Skeletal muscle cell (primary cell): ENCODE measurements at regions not wholly inside any gene's neighbourhood (a gene's known extent, or its start where the extent isn't known, plus 50 kb on each side); places are given as distances from the start of the nearest gene placed in this dataset.

Experiments
- DNase-seq: peaks from one replicate; pipeline ENCODE4 v3.0.0-alpha.2; 2010; ENCODE audit warnings: low read depth
- H3K4me3 ChIP-seq: 2 replicates; pipeline ENCODE4 v1.5.1; 2011; ENCODE audit warnings: low read depth, mild to moderate bottlenecking, control low read depth, low read length, moderate library complexity

- no peak for DNase-seq
- no peak overlapping the region for H3K4me3 ChIP-seq
These were observed 358.8 kb downstream of the CMPK2 start for GRCh38 chr2:6506859-6507258.

- DNase-seq: no peak
- no peak overlapping the region for H3K4me3 ChIP-seq
These were observed 355.2 kb downstream of the CMPK2 start for GRCh38 chr2:6510532-6510931.

GRCh38 chr2:6512589-6512988 is 353.1 kb downstream of the CMPK2 start:
- no peak for DNase-seq
- H3K4me3 ChIP-seq: no peak overlapping the region

GRCh38 chr2:6516674-6517073 is 349.0 kb downstream of the CMPK2 start:
- H3K4me3 ChIP-seq: no peak overlapping the region

DNA sequence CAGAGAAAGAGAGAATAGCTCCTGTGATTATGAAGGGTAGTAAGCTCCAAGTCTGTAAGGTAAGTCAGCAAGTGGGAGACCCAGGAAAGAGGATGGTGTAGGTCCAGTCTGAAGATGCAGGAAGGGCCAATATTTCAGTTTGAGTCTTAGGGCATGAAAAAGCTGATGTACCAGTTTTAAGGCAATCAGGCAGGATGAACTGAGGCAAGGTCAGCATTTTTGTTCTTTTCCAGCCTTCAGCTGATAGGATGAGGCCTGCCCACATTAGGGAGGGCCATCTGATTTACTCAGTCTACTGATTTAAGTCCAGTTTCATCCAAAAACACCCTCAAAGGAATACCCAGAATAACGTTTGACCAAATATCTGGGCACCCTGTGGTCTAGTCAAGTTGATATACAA is 347.3 kb downstream of the CMPK2 start:
- no peak for DNase-seq

More at GRCh38 chr2:6516674-6517073, 349.0 kb downstream of the CMPK2 start:
- DNase-seq: no peak

DNA sequence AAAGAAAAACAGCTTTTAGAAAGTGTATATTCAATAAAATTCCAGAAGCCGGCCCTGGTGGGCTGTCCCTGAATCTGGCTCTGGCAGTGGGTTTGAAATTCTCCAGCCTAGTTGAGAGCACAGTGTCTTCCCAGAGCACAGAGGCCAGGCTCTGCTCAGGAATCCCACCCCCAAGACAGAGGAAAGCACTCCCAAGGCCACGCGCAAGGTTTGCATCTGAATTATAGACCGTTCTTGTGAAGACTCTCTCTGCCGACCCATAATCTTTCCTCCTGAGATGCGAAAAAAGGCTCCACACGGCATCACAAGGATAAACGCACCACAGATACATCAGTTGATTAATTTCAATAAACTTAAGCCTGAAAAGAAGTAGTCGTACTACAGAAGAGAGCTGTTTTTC is 342.2 kb downstream of the CMPK2 start:
- DNase-seq: no peak
- no peak overlapping the region for H3K4me3 ChIP-seq

More for the DNA sequence above, 347.3 kb downstream of the CMPK2 start:
- no peak overlapping the region for H3K4me3 ChIP-seq

DNA sequence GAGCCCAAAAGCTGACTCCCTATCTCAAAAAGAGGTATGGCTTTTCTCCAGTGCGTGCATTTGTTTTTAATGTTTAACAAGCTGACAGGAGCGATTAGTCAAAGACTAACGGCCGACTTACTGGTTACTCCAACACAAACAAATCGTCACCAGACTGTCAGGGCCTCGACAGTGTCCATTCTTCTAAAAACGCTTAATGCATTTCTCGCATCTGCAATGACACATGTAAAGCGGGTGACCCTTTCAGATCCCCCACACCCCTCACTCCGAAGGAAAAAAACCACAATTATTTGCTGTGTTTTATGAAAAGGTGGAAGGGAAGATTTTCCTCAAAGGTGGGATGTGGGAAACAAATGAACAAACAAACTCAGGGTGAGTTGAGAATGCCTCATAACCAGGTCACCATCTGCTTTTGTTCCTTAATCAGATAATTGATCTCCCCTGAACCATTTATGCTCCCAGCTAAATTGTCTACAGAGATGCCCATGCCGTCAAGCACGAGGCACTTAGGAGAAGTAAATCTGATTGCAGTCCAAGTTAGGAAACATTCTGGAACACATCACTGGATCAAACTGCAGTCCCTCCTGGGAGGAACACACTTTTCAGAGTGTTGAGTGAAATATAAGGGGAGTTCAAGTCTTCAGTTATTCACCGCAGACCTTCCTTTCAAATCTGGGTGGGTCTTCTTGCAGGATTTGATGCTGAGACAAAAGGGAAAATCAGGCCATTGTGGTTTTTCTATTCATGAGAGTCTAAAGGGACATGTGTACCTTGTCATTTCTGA is 340.8 kb downstream of the CMPK2 start:
- no peak overlapping the region for H3K4me3 ChIP-seq
- no peak for DNase-seq

- DNase-seq: no peak
These were observed 340.2 kb downstream of the CMPK2 start for GRCh38 chr2:6525475-6525964.

DNA sequence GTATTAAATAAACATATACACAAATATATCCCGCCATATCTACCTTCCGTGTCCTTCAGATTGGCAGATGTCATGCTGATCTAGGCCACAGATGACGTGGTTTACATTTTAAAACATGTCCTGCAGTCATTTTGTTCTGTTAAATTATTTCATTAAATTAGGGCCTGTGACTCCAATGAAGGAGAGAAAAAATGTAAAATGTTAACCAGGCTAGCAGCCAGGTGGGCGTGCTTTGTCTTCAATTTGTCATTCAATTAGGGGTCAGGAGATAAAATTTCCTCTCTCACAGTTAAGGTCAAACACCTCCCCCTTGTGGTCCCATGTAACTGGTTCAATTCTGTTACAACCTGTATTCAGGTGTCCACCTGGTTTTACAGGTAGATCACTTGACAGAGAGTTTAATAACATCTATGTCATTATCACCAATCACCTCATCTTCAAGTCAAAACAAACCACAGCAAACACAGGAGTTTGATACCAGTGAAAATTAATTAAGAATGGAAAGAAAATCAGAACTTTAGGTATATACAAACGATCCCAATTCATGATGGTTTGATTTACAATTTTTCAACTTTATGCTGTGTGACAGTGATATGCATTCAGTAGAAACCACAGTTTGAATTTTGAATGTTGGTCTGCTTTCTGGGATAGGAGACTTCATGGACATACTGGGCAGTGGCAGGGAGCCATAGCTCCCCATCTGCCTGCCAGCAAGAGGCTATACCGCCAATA is 339.4 kb downstream of the CMPK2 start:
- H3K4me3 ChIP-seq: no peak overlapping the region
- no peak for DNase-seq

More at GRCh38 chr2:6525475-6525964, 340.2 kb downstream of the CMPK2 start:
- H3K4me3 ChIP-seq: no peak overlapping the region

- no peak for DNase-seq
- no peak overlapping the region for H3K4me3 ChIP-seq
These were observed 334.4 kb downstream of the CMPK2 start for GRCh38 chr2:6531304-6531703.

- no peak overlapping the region for H3K4me3 ChIP-seq
These were observed 330.1 kb downstream of the CMPK2 start for GRCh38 chr2:6535572-6535971.

GRCh38 chr2:6538607-6539006 is 327.1 kb downstream of the CMPK2 start:
- H3K4me3 ChIP-seq: no peak overlapping the region
- DNase-seq: no peak

More at GRCh38 chr2:6535572-6535971, 330.1 kb downstream of the CMPK2 start:
- DNase-seq: no peak

DNA sequence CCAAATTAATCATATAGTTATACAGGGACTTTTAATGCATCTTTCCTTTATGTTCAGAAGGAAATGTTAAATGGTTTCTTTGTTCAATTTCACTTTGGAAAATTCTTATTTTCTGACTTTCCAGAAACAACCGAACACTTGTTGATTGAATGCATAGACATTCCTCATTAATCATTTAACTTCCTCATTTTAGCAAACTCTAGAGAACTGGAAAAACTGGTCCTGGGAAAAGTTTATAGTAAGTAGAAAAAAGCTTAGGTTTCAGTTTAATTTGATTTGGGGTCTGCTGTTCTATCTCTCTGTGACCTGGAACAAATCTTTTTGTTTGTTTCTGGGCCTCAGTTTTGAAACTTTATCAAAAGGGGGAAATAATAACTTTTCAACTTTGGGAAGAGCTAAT is 320.4 kb downstream of the CMPK2 start:
- H3K4me3 ChIP-seq: no peak overlapping the region

DNA sequence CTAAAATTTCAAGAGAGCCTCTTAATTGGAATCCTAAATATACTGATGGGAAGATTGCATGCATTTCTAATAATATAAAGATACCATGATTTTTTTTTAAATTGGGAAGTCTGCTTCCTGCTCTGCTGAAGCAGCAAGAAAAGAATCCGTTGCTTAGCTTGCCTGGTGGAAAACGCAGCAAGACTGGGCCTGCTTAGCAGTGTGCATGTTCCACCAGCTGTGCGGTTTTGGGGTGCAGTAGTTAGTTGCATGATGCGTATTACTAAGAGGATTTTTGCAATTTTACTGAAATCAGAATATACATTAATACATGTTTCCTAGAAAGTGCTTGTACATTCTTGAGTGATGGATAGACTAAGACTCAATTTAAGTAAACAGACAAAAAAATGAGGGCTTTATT is 319.9 kb downstream of the CMPK2 start:
- no peak for DNase-seq
- no peak overlapping the region for H3K4me3 ChIP-seq

More for the DNA sequence above, 320.4 kb downstream of the CMPK2 start:
- DNase-seq: no peak

DNA sequence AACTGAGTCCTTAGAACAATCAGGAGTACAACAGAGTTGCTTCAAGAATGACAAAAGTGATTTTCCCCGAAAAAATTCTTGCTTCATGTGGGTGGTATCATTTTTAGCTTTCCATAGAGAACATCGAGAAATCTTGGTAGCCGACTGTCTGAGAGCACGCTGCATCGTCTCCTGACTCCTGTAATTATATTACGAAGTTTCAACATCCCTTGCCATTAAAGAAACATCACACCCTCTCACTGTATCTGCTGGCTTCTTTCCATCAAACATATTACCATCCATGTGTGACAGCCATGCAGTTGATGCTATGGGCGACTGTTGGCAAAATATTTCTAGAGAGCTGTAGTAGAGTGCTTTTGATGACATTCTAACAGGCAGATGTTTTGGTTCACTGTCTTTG is 311.2 kb downstream of the CMPK2 start:
- no peak for DNase-seq
- no peak overlapping the region for H3K4me3 ChIP-seq

GRCh38 chr2:6556755-6557154 is 309.0 kb downstream of the CMPK2 start:
- peak; percentile 41 for DNase-seq
- H3K4me3 ChIP-seq: no peak overlapping the region

- DNase-seq: no peak
- no peak overlapping the region for H3K4me3 ChIP-seq
These were observed 308.0 kb downstream of the CMPK2 start for GRCh38 chr2:6557737-6558136.

GRCh38 chr2:6562771-6563170 is 302.9 kb downstream of the CMPK2 start:
- no peak for DNase-seq
- no peak overlapping the region for H3K4me3 ChIP-seq

GRCh38 chr2:6564326-6564725 is 301.4 kb downstream of the CMPK2 start:
- no peak overlapping the region for H3K4me3 ChIP-seq
- no peak for DNase-seq

- no peak for DNase-seq
These were observed 291.6 kb downstream of the CMPK2 start for GRCh38 chr2:6574121-6574520.

GRCh38 chr2:6576302-6576701 is 289.4 kb downstream of the CMPK2 start:
- DNase-seq: peak; percentile 4
- no peak overlapping the region for H3K4me3 ChIP-seq

More at GRCh38 chr2:6574121-6574520, 291.6 kb downstream of the CMPK2 start:
- no peak overlapping the region for H3K4me3 ChIP-seq
